GM18519 (cell line): ENCODE measurements at regions not wholly inside any gene's neighbourhood (a gene's known extent, or its start where the extent isn't known, plus 50 kb on each side); places are given as distances from the start of the nearest gene placed in this dataset.

Source experiments
- ATAC-seq: cut with Tn5 transposase; IDR thresholded peaks from one replicate; pipeline ENCODE4 v1.9.1; 2021; ENCODE audit warnings: mild to moderate bottlenecking, moderate library complexity; ENCODE audit not compliant: unreplicated experiment, low FRiP score

GRCh38 chr9:82531795-82532194, 531.1 kb downstream of the RASEF start:
- no peak for ATAC-seq

- ATAC-seq, result no peak
Measured at GRCh38 chr9:82532504-82533180, 530.3 kb downstream of the RASEF start.

GRCh38 chr9:82535432-82535998, 527.4 kb downstream of the RASEF start:
- ATAC-seq, result no peak

GRCh38 chr9:82538634-82539033, 524.3 kb downstream of the RASEF start:
- no peak for ATAC-seq

GRCh38 chr9:82539146-82539545, 523.8 kb downstream of the RASEF start:
- no peak for ATAC-seq

- ATAC-seq, result no peak
Measured at GRCh38 chr9:82539856-82540579, 522.9 kb downstream of the RASEF start.

- no peak for ATAC-seq
Measured at GRCh38 chr9:82543726-82544125, 519.2 kb downstream of the RASEF start.

- no peak for ATAC-seq
Measured at GRCh38 chr9:82546136-82546535, 516.8 kb downstream of the RASEF start.

- no peak for ATAC-seq
Measured at GRCh38 chr9:82547995-82548394, 514.9 kb downstream of the RASEF start.

GRCh38 chr9:82549174-82549821, 513.6 kb downstream of the RASEF start:
- ATAC-seq, result no peak

- ATAC-seq, result no peak
Measured at GRCh38 chr9:82552784-82553183, 510.2 kb downstream of the RASEF start.

- ATAC-seq, result no peak
Measured at GRCh38 chr9:82553654-82554366, 509.1 kb downstream of the RASEF start.

GRCh38 chr9:82554381-82554780, 508.6 kb downstream of the RASEF start:
- no peak for ATAC-seq

- no peak for ATAC-seq
Measured at GRCh38 chr9:82555031-82555430, 507.9 kb downstream of the RASEF start.

GRCh38 chr9:82555431-82556051, 507.4 kb downstream of the RASEF start:
- ATAC-seq, result no peak

GRCh38 chr9:82558346-82558745, 504.6 kb downstream of the RASEF start:
- ATAC-seq, result no peak

- no peak for ATAC-seq
Measured at GRCh38 chr9:82558855-82559630, 503.9 kb downstream of the RASEF start.

GRCh38 chr9:82560036-82560435, 502.9 kb downstream of the RASEF start:
- ATAC-seq, result no peak

- no peak for ATAC-seq
Measured at GRCh38 chr9:82560457-82560904, 502.5 kb downstream of the RASEF start.
